ENCODE measurements at regions not wholly inside any gene's neighbourhood (a gene's known extent, or its start where the extent isn't known, plus 50 kb on each side); places are given as distances from the start of the nearest gene placed in this dataset.

DNA sequence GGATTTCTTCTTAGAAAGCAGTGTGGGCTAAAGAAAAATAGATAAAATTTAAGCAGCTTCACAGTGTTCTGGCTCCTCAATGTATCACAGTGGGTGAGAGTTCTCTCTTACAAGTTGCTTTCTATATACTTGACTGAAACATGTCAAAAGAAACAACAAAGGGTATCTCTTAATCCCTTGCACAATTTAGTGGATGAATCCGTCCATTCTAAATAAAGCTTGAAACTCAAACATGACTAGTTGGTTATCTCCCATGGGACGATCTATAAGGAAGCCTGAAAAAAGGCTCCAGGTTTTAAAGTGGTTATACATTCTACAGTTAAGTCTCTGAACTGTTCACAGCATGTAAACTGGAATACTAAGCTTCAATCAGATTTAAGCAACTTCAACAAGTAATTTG, 993.1 kb upstream of the CNTN5 start:
- no peak overlapping the region for H3K4me3 ChIP-seq (ENCODE audit: low read depth, low read length)
- no peak for TF ChIP-seq CTCF (IDR thresholded peaks at IDR 0.05; ENCODE audit: control insufficient read depth, extremely low read depth, insufficient read depth)
- DNase-seq (ENCODE audit: low read depth) = no peak

DNA sequence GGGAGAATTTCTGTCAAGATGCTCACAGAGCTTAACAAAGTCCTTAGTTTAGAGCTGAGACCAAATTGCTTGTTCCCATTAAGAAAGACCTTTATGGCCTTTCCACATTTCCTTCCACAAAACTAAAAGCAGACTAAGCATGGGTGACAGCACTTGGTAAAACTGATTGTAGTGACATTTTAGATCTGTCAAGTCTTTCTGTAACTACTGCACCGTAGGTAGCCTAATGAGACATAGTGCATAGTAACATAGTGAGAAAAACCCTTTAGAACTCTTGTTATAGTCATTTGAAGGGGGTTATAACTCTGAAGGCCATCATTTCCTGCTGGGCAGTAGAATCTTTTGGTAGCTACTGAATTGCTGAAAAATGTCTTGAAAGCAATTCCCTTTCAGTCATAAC, 990.9 kb upstream of the CNTN5 start:
- H3K4me3 ChIP-seq (ENCODE audit: low read depth, low read length) = no peak overlapping the region
- no peak for TF ChIP-seq CTCF (IDR thresholded peaks at IDR 0.05; ENCODE audit: control insufficient read depth, extremely low read depth, insufficient read depth)

DNA sequence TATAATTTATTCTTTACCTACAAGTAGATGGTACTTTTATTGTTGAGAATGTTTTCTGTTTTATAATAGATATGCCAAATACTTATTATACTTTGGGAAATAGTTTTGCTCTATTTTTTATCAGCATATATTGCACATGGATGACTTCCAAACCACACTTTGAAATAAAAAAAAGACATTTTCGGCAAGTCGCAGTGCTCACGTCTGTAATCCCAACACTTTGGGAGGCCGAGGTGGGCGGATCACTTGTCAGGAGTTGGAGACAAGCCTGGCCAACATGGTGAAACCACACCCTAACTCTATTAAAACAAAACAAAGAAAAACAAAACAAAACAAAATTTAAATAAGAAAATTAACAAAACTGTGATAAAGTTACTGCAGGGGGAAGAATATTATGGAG, 983.9 kb upstream of the CNTN5 start:
- no peak for TF ChIP-seq CTCF (IDR thresholded peaks at IDR 0.05; ENCODE audit: control insufficient read depth, extremely low read depth, insufficient read depth)
- H3K4me3 ChIP-seq (ENCODE audit: low read depth, low read length) = no peak overlapping the region
- no peak for DNase-seq (ENCODE audit: low read depth)

More for the DNA sequence above, 990.9 kb upstream of the CNTN5 start:
- DNase-seq (ENCODE audit: low read depth) = no peak

- TF ChIP-seq CTCF (IDR thresholded peaks at IDR 0.05; ENCODE audit: control insufficient read depth, extremely low read depth, insufficient read depth) = no peak
- DNase-seq (ENCODE audit: low read depth) = no peak
- no peak overlapping the region for H3K4me3 ChIP-seq (ENCODE audit: low read depth, low read length)
Observed at GRCh38 chr11:98040061-98040808, 980.5 kb upstream of the CNTN5 start.

- H3K4me3 ChIP-seq (ENCODE audit: low read depth, low read length) = no peak overlapping the region
- no peak for DNase-seq (ENCODE audit: low read depth)
- no peak for TF ChIP-seq CTCF (IDR thresholded peaks at IDR 0.05; ENCODE audit: control insufficient read depth, extremely low read depth, insufficient read depth)
Observed at GRCh38 chr11:98047647-98048046, 973.1 kb upstream of the CNTN5 start.

DNA sequence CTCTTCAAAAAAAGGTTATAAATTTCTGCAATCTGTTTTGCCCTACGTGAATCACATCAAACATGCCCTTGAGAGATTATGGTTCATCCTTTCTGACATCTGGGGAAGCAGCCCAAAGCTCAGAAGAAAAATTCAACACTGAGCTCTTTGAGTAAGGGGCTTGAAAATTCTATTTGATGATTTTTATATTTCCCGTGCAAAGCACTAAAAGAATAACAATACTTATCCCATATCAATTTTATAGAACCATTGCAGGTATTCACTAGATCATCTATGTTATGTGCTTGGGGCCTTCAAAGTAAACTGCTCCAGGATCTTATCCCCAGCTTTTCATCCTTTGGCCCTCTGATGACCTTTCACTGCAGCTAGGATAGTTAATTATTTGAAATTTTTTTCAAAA, 966.9 kb upstream of the CNTN5 start:
- TF ChIP-seq CTCF (IDR thresholded peaks at IDR 0.05; ENCODE audit: control insufficient read depth, extremely low read depth, insufficient read depth) = no peak

GRCh38 chr11:98056945-98057344, 963.8 kb upstream of the CNTN5 start:
- TF ChIP-seq CTCF (IDR thresholded peaks at IDR 0.05; ENCODE audit: control insufficient read depth, extremely low read depth, insufficient read depth) = no peak
- peak; percentile 82 for DNase-seq (ENCODE audit: low read depth)
- H3K4me3 ChIP-seq (ENCODE audit: low read depth, low read length) = no peak overlapping the region

More for the DNA sequence above, 966.9 kb upstream of the CNTN5 start:
- H3K4me3 ChIP-seq (ENCODE audit: low read depth, low read length) = no peak overlapping the region
- DNase-seq (ENCODE audit: low read depth) = no peak
